ENCODE measurements at regions not wholly inside any gene's neighbourhood (a gene's known extent, or its start where the extent isn't known, plus 50 kb on each side); places are given as distances from the start of the nearest gene placed in this dataset.
"Not testable (repeated sequence)": the region's sequence is repeated elsewhere in the genome, so short reads cannot be mapped to it uniquely, and the experiment has no call there.

GRCh38 chr1:157368941-157369340 lies 183.4 kb downstream of the FCRL5 start:
- DNase-seq (ENCODE audit: low read depth in 2 of 2): not testable (repeated sequence)

GRCh38 chr1:157368363-157368762 lies 184.0 kb downstream of the FCRL5 start:
- DNase-seq (ENCODE audit: low read depth in 2 of 2): no peak

GRCh38 chr1:157367870-157368269 lies 184.4 kb downstream of the FCRL5 start:
- no peak for DNase-seq (ENCODE audit: low read depth in 2 of 2)

GRCh38 chr1:157367091-157367739 lies 185.1 kb downstream of the FCRL5 start:
- DNase-seq (ENCODE audit: low read depth in 2 of 2): no peak

- DNase-seq (ENCODE audit: low read depth in 2 of 2): no peak
Observed at GRCh38 chr1:157364612-157365011, 187.7 kb downstream of the FCRL5 start.

GRCh38 chr1:157363660-157364140 lies 188.6 kb downstream of the FCRL5 start:
- DNase-seq (ENCODE audit: low read depth in 2 of 2): no peak

- DNase-seq (ENCODE audit: low read depth in 2 of 2): no peak
Observed at GRCh38 chr1:157360023-157360390, 192.3 kb downstream of the FCRL5 start.

- no peak for DNase-seq (ENCODE audit: low read depth in 2 of 2)
Observed at GRCh38 chr1:157359314-157360022, 192.8 kb downstream of the FCRL5 start.

GRCh38 chr1:157357111-157357510 lies 195.2 kb downstream of the FCRL5 start:
- DNase-seq (ENCODE audit: low read depth in 2 of 2): no peak

GRCh38 chr1:157356601-157357000 lies 195.7 kb downstream of the FCRL5 start:
- DNase-seq (ENCODE audit: low read depth in 2 of 2): no peak

- no peak for DNase-seq (ENCODE audit: low read depth in 2 of 2)
Observed at GRCh38 chr1:157353546-157353945, 198.8 kb downstream of the FCRL5 start.

GRCh38 chr1:157352817-157353408 lies 199.4 kb downstream of the FCRL5 start:
- no peak for DNase-seq (ENCODE audit: low read depth in 2 of 2)

- no peak for DNase-seq (ENCODE audit: low read depth in 2 of 2)
Observed at GRCh38 chr1:157352216-157352615, 200.1 kb downstream of the FCRL5 start.

- not testable (repeated sequence) for DNase-seq (ENCODE audit: low read depth in 2 of 2)
Observed at GRCh38 chr1:157351800-157352199, 200.5 kb downstream of the FCRL5 start.

GRCh38 chr1:157348538-157349480 lies 203.5 kb downstream of the FCRL5 start:
- no peak for DNase-seq (ENCODE audit: low read depth in 2 of 2)

GRCh38 chr1:157347506-157347905 lies 204.8 kb downstream of the FCRL5 start:
- no peak for DNase-seq (ENCODE audit: low read depth in 2 of 2)

- DNase-seq (ENCODE audit: low read depth in 2 of 2): not testable (repeated sequence)
Observed at GRCh38 chr1:157337785-157338184, 199.6 kb upstream of the ETV3 start.

GRCh38 chr1:157335056-157335455 lies 196.9 kb upstream of the ETV3 start:
- DNase-seq (ENCODE audit: low read depth in 2 of 2): no peak

GRCh38 chr1:157334041-157334440 lies 195.8 kb upstream of the ETV3 start:
- no peak for DNase-seq (ENCODE audit: low read depth in 2 of 2)

GRCh38 chr1:157330177-157330576 lies 192.0 kb upstream of the ETV3 start:
- not testable (repeated sequence) for DNase-seq (ENCODE audit: low read depth in 2 of 2)

GRCh38 chr1:157328120-157328519 lies 189.9 kb upstream of the ETV3 start:
- DNase-seq (ENCODE audit: low read depth in 2 of 2): not testable (repeated sequence)
